Muscle layer of colon (tissue), 2 donors: ENCODE measurements at regions not wholly inside any gene's neighbourhood (a gene's known extent, or its start where the extent isn't known, plus 50 kb on each side); places are given as distances from the start of the nearest gene placed in this dataset.
"Not testable (repeated sequence)": the region's sequence is repeated elsewhere in the genome, so short reads cannot be mapped to it uniquely, and the experiment has no call there.

ENCODE experiments used
- H3K27ac ChIP-seq: one replicate; pipeline ENCODE4 v1.7.0; 2013; ENCODE audit warnings: low read depth, mild to moderate bottlenecking, low read length, moderate library complexity
- H3K27me3 ChIP-seq, 2 donors: one replicate each; pipeline ENCODE4 v1.7.0; 2013; ENCODE audit warnings: low read length in 2 of 2, mild to moderate bottlenecking in 2 of 2; ENCODE audit not compliant: insufficient read depth in 2 of 2, control insufficient read depth in 1 of 2
- H3K36me3 ChIP-seq: one replicate; pipeline ENCODE4 v1.7.0; 2013; ENCODE audit warnings: mild to moderate bottlenecking, low read length; ENCODE audit not compliant: insufficient read depth
- H3K4me1 ChIP-seq: one replicate; pipeline ENCODE4 v1.7.0; 2013; ENCODE audit warnings: mild to moderate bottlenecking, low read length; ENCODE audit not compliant: insufficient read depth
- H3K4me3 ChIP-seq, 2 donors: one replicate each; pipeline ENCODE4 v1.7.0; 2013; ENCODE audit warnings: low read length in 2 of 2, low read depth in 1 of 2, mild to moderate bottlenecking in 1 of 2, moderate library complexity in 1 of 2
- H3K9ac ChIP-seq: one replicate; pipeline ENCODE4 v1.7.0; 2013; ENCODE audit warnings: low read length
- H3K9me3 ChIP-seq: one replicate; pipeline ENCODE4 v1.7.0; 2013; ENCODE audit warnings: mild to moderate bottlenecking, low read length
- donor health status: abdominal sarcoma.
- donor health status: Adenocarcinoma of cecum.

DNA sequence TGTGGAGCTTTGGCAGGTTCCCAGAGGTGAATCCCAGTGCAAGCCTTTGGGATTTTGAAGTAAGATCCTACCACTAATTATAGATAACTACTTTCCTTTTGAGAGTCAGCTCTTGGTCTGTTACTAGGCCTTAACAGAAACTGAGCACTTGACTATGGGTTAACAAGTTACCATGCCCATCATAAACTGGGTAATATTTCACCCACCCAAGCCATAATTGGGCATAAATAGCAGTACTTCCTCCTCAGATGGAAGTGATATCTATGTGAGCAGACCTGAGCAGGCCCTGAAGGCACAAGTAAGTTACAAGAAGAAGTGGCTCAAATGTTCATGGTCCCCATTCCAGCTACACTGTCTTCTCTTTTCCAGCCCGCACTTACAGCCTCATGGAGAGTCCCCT, 475.9 kb downstream of the LRRIQ3 start:
- Histone ChIP-seq H3K9me3 (no peaks in the 10 kb centered on the region), H3K36me3 (no peaks in the 10 kb centered on the region), H3K4me1 (no peaks in the 10 kb centered on the region), H3K4me3 (no peak overlapping the region), H3K27me3 (no peaks in the 10 kb centered on the region), H3K27ac (no peak overlapping the region), H3K9ac (no peak overlapping the region)

DNA sequence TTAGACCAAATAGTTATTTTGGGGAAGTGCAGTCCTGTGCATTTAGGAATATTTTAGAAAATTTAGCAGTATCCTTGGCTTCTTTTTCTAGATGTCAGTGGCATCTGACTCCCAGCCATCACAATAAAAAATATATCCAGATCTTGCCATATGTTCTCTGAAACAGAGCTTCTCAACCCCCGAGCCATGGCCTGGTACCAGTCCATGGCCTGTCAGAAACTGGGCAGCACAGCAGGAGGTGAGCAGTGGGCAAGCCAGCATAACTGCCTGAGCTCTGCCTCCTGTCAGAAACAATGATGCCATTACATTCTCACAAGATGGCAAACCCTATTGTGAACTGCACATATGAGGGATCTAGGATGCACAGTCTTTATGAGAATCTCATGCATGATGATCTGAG, 480.0 kb downstream of the LRRIQ3 start:
- H3K36me3 ChIP-seq: no peaks in the 10 kb centered on the region
- no peaks in the 10 kb centered on the region for H3K4me1 ChIP-seq
- no peak overlapping the region for H3K9ac ChIP-seq
- H3K27ac ChIP-seq: no peak overlapping the region
- H3K27me3 ChIP-seq: no peaks in the 10 kb centered on the region
- H3K4me3 ChIP-seq: no peak overlapping the region
- H3K9me3 ChIP-seq: no peaks in the 10 kb centered on the region

DNA sequence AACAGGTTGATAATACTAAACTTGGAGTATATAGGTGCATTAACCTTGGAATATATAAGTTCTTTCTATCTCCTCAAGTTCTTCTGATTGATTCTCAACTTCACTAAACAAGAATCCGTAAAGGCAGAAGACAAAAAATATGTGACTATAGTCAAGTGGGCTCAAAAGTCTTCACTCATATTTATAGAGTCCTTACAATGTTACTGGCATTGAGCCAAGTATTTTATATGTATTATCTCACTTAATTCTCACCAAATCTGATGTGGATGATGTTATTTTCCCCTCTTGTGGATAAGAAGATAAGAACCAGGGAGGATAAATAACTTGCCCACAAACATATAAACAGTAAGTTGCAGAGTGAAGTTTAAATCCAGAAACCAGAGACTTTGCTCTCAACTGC, 486.9 kb downstream of the LRRIQ3 start:
- H3K36me3 ChIP-seq: no peaks in the 10 kb centered on the region
- H3K4me1 ChIP-seq: no peaks in the 10 kb centered on the region
- no peak overlapping the region for H3K4me3 ChIP-seq
- no peak overlapping the region for H3K9ac ChIP-seq
- no peaks in the 10 kb centered on the region for H3K9me3 ChIP-seq
- no peak overlapping the region for H3K27ac ChIP-seq
- H3K27me3 ChIP-seq: no peaks in the 10 kb centered on the region

DNA sequence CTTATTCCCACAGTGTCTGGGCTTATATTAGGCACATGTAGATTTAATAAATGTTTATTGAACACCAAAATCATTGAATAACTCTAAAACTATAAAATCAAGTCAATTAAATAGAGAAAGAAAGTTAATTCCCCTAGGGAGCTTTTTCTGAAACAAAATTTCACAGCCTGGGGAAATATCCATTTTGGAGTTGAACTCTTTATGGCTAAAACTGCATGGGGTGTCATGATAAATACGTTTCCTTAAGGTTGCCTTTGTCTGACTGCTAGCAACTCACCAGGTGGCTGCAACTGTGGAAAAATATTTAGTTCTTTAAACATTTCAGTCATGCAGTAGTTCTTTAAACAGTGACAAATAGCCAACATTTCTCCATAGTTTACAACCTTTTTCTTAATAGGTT, 496.1 kb downstream of the LRRIQ3 start:
- H3K9me3 ChIP-seq: no peaks in the 10 kb centered on the region
- H3K36me3 ChIP-seq: no peaks in the 10 kb centered on the region
- H3K4me1 ChIP-seq: no peaks in the 10 kb centered on the region
- H3K27me3 ChIP-seq: no peaks in the 10 kb centered on the region
- H3K4me3 ChIP-seq: no peak overlapping the region
- H3K27ac ChIP-seq: no peak overlapping the region
- H3K9ac ChIP-seq: no peak overlapping the region

DNA sequence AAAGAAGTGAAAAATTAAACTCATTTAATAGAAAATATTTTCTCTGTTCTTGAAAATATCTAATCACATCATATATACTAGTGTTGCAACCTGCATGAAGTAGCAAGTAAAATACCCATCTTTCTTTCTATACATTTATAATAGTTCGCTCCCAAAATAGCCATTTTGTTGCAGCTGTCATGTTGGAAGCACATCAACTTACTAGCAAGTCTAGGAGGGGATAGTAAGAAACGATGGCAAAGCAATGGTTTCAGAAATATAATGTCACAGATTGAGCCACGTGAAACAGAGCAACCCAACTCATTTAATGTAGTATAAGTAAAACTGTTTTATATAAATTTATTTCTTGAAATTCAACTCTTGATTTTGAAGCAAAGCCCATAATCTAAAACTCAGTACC, 521.8 kb downstream of the LRRIQ3 start:
- H3K36me3 ChIP-seq: no peaks in the 10 kb centered on the region

DNA sequence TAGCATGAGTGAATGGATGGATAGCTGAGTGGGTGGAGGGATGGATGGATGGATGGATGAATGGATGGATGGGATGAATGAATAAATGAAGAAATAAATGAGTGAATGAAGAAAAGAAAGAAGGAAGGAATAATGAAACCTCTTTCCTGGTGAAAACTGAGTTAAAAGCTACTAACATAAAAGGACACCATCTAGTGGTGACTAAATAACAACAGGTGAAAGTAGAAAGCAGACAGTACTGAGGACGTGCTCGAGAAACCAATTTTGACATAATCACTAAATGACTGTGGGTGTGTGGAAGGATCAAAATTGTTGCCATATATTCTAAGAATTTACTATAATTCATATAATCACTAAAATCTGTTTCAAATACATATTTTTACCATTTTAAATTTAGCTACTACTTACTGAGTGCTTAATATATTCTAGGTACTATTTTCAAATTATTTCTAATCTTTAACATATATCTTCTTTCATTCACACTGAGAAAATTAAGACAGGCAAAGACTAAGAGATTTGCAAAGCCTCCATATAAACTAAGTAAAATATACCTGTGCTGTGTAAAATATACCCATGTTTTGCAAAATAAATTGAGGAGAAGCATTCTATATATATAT, 522.9 kb downstream of the LRRIQ3 start:
- Histone ChIP-seq H3K4me1 (no peaks in the 10 kb centered on the region), H3K27ac (no peak overlapping the region), H3K9ac (no peak overlapping the region), H3K36me3 (no peaks in the 10 kb centered on the region), H3K27me3 (no peaks in the 10 kb centered on the region), H3K9me3 (no peaks in the 10 kb centered on the region), H3K4me3 (no peak overlapping the region)

More for the DNA sequence above, 521.8 kb downstream of the LRRIQ3 start:
- H3K9ac ChIP-seq: no peak overlapping the region
- no peaks in the 10 kb centered on the region for H3K9me3 ChIP-seq
- H3K27ac ChIP-seq: no peak overlapping the region
- H3K27me3 ChIP-seq: no peaks in the 10 kb centered on the region
- H3K4me1 ChIP-seq: no peaks in the 10 kb centered on the region
- no peak overlapping the region for H3K4me3 ChIP-seq

DNA sequence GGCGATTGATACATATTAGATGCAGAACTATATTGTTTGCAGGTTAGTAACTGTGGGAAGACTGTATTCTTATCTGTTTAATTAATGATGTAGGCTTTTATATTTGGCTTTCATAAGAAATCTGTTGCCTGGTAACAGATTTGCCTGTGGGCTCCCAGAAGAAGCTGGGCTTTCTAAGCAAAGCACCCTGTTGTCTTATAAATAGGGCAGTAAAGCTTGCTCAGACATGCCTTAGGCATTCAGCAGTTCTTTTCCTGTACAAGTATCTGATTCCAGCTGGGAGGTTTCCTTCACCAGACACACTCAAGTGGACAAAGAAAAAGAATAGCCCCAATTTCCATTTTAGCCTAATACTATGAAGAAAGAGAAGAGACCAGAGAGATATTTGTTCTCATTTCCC, 524.0 kb downstream of the LRRIQ3 start:
- Histone ChIP-seq H3K9ac (no peak overlapping the region), H3K27me3 (no peaks in the 10 kb centered on the region)

DNA sequence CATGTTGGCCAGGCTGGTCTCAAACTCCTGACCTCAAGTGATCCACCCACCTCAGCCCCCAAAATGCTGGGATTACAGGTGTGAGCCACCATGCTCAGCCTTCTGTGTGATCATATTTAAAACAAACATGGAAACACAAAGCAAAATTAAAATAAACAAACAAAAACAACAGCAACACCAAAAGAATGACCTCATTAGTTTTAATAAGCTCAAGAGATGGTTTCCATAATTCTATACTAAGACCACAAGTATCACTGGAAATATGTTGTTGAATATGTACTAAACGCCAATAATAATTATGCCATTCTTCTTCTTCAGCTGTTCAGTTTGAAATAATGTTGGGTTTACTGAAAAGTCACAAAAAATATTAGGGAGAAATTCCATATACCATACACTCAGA, 526.4 kb downstream of the LRRIQ3 start:
- Histone ChIP-seq H3K27ac (no peak overlapping the region), H3K27me3 (no peaks in the 10 kb centered on the region), H3K9ac (no peak overlapping the region), H3K36me3 (no peaks in the 10 kb centered on the region), H3K4me3 (no peak overlapping the region), H3K4me1 (no peaks in the 10 kb centered on the region), H3K9me3 (no peaks in the 10 kb centered on the region)

More for the DNA sequence above, 524.0 kb downstream of the LRRIQ3 start:
- no peaks in the 10 kb centered on the region for H3K9me3 ChIP-seq
- no peaks in the 10 kb centered on the region for H3K4me1 ChIP-seq
- no peak overlapping the region for H3K4me3 ChIP-seq
- no peak overlapping the region for H3K27ac ChIP-seq
- H3K36me3 ChIP-seq: no peaks in the 10 kb centered on the region

DNA sequence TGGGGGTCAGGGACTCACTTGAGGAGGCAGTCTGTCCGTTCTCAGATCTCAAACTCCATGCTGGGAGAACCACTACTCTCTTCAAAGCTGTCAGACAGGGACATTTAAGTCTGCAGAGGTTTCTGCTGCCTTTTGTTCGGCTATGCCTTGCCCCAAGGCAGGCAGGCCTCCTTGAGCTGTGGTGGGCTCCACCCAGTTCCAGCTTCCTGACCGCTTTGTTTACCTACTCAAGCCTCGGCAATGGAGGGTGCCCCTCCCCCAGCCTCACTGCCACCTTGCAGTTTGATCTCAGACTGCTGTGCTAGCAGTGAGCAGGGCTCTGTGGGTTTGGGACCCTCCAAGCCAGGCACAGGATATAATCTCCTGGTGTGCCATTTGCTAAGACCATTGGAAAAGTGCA, 530.0 kb downstream of the LRRIQ3 start:
- H3K9me3 ChIP-seq, H3K4me3 ChIP-seq, H3K27ac ChIP-seq, H3K4me1 ChIP-seq, H3K27me3 ChIP-seq, H3K9ac ChIP-seq, H3K36me3 ChIP-seq: not testable (repeated sequence)

DNA sequence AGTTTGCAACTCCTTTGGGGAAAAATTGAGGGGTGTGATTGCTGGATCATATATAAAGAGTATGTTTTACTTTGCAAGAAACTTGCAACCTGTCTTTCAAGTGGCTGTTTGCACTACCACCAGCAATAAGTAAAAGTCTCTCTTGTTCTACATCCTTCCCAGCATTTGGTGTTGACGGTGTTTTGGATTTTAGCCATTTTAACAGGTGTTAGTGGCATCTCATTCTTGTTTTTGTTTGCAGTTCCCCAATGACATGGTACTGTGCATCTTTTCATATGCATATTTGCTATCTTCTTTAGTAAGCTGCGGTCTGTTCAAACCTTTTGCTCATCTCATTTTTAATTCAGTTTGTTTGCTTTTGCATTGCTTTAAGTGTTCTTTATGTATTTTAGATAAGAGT, 535.5 kb downstream of the LRRIQ3 start:
- no peak overlapping the region for H3K9ac ChIP-seq
- H3K4me1 ChIP-seq: no peaks in the 10 kb centered on the region
- H3K9me3 ChIP-seq: no peaks in the 10 kb centered on the region
- H3K36me3 ChIP-seq: no peaks in the 10 kb centered on the region
- H3K27me3 ChIP-seq: no peaks in the 10 kb centered on the region
- no peak overlapping the region for H3K27ac ChIP-seq
- no peak overlapping the region for H3K4me3 ChIP-seq

DNA sequence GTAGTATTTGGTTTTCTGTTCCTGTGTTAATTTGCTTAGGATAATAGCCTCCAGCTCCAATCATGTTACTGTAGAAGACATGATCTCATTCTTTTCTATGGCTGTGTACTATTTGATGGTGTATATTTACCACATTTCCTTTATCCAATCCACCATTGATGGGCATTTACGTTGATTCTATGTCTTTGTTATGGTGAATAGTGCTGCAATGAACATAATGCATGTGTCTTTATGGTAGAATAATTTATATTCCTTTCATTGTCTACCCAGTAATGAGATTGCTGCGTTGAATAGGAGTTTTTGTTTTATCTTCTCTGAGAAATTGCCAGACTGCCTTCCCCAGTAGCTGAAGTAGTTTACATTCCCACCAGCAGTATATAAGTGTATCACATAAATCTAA, 538.8 kb downstream of the LRRIQ3 start:
- Histone ChIP-seq H3K4me1 (no peaks in the 10 kb centered on the region), H3K4me3 (no peak overlapping the region), H3K9ac (no peak overlapping the region), H3K27me3 (no peaks in the 10 kb centered on the region), H3K9me3 (no peaks in the 10 kb centered on the region), H3K36me3 (no peaks in the 10 kb centered on the region), H3K27ac (no peak overlapping the region)

DNA sequence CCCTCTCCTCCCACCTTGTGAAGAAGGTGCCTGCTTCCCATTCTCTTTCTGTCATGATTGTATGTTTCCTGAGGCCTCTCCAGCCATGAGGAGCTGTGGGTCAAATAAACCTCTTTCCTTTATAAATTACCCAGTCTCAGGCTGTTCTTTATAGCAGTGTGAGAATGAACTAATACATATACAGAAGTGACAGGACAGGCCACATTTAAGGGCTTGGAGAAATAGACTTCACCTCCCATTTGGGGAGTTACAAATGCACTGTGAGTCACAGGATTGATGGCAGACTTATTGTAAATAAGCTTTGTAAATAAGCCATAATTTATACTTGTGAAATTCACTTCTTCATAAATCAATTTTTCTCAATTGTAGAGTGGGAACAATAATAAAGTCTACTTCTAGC, 543.3 kb downstream of the LRRIQ3 start:
- Histone ChIP-seq H3K9ac (no peak overlapping the region), H3K27me3 (no peaks in the 10 kb centered on the region), H3K36me3 (no peaks in the 10 kb centered on the region), H3K4me1 (no peaks in the 10 kb centered on the region), H3K27ac (no peak overlapping the region), H3K9me3 (no peaks in the 10 kb centered on the region), H3K4me3 (no peak overlapping the region)
